ENCODE measurements at regions not wholly inside any gene's neighbourhood (a gene's known extent, or its start where the extent isn't known, plus 50 kb on each side); places are given as distances from the start of the nearest gene placed in this dataset.

GRCh38 chr15:47614360-47615011 lies 102.8 kb upstream of the SEMA6D start:
- TF ChIP-seq, protein P1, sequence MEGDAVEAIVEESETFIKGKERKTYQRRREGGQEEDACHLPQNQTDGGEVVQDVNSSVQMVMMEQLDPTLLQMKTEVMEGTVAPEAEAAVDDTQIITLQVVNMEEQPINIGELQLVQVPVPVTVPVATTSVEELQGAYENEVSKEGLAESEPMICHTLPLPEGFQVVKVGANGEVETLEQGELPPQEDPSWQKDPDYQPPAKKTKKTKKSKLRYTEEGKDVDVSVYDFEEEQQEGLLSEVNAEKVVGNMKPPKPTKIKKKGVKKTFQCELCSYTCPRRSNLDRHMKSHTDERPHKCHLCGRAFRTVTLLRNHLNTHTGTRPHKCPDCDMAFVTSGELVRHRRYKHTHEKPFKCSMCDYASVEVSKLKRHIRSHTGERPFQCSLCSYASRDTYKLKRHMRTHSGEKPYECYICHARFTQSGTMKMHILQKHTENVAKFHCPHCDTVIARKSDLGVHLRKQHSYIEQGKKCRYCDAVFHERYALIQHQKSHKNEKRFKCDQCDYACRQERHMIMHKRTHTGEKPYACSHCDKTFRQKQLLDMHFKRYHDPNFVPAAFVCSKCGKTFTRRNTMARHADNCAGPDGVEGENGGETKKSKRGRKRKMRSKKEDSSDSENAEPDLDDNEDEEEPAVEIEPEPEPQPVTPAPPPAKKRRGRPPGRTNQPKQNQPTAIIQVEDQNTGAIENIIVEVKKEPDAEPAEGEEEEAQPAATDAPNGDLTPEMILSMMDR (IDR thresholded peaks at IDR 0.05), result no peak
- no peak for TF ChIP-seq CEBPB (IDR thresholded peaks at IDR 0.05)
- TF ChIP-seq POLR2A (IDR thresholded peaks at IDR 0.05; ENCODE audit: low read length), result no peak
- no peak for TF ChIP-seq CHD2 (IDR thresholded peaks at IDR 0.05; ENCODE audit: low read length, partially characterized antibody)
- TF ChIP-seq, protein P2, sequence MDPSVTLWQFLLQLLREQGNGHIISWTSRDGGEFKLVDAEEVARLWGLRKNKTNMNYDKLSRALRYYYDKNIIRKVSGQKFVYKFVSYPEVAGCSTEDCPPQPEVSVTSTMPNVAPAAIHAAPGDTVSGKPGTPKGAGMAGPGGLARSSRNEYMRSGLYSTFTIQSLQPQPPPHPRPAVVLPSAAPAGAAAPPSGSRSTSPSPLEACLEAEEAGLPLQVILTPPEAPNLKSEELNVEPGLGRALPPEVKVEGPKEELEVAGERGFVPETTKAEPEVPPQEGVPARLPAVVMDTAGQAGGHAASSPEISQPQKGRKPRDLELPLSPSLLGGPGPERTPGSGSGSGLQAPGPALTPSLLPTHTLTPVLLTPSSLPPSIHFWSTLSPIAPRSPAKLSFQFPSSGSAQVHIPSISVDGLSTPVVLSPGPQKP (IDR thresholded peaks at IDR 0.05; ENCODE audit: low read depth, low read length), result no peak
- TF ChIP-seq, protein P3, sequence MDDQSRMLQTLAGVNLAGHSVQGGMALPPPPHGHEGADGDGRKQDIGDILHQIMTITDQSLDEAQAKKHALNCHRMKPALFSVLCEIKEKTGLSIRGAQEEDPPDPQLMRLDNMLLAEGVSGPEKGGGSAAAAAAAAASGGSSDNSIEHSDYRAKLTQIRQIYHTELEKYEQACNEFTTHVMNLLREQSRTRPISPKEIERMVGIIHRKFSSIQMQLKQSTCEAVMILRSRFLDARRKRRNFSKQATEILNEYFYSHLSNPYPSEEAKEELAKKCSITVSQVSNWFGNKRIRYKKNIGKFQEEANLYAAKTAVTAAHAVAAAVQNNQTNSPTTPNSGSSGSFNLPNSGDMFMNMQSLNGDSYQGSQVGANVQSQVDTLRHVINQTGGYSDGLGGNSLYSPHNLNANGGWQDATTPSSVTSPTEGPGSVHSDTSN (IDR thresholded peaks at IDR 0.05), result no peak
- TF ChIP-seq NR3C1 (IDR thresholded peaks at IDR 0.05), result no peak
- TF ChIP-seq PHF8 (IDR thresholded peaks at IDR 0.05; ENCODE audit: borderline replicate concordance, low read depth), result no peak
- TF ChIP-seq EP300 (IDR thresholded peaks at IDR 0.05), result no peak
- TF ChIP-seq RAD21 (conservative IDR thresholded peaks at IDR 0.05 in 1 of 2, IDR thresholded peaks at IDR 0.05 in 1 of 2), result no peak
- no peak for TF ChIP-seq MYC (IDR thresholded peaks at IDR 0.05; ENCODE audit: borderline replicate concordance, low read length)

Data from A549 (cell line).